Liver (tissue), 8 donors: ENCODE measurements at regions not wholly inside any gene's neighbourhood (a gene's known extent, or its start where the extent isn't known, plus 50 kb on each side); places are given as distances from the start of the nearest gene placed in this dataset.

Source experiments
- DNase-seq: peaks from one replicate; pipeline ENCODE4 v3.0.0-alpha.2; 2017; ENCODE audit warnings: low spot score
- H3K27ac ChIP-seq, 2 donors: one replicate each; pipeline ENCODE4 v1.7.0; 2013; ENCODE audit warnings: inconsistent platforms in 2 of 2, low read length in 2 of 2, control low read depth in 1 of 2, low read depth in 1 of 2, mild to moderate bottlenecking in 1 of 2
- H3K27me3 ChIP-seq, 4 donors: one replicate each; pipeline versions ENCODE4 v1.6.1 to v1.7.0; 2013; ENCODE audit warnings: low read length in 3 of 4, inconsistent platforms in 1 of 4, mild to moderate bottlenecking in 1 of 4, moderate library complexity in 1 of 4; ENCODE audit not compliant: control insufficient read depth in 4 of 4, insufficient read depth in 4 of 4
- H3K36me3 ChIP-seq, 4 donors: one replicate each; pipeline versions ENCODE4 v1.6.1 to v1.7.0; 2013; ENCODE audit warnings: low read length in 3 of 4, mild to moderate bottlenecking in 3 of 4, low read depth in 1 of 4, moderate library complexity in 1 of 4; ENCODE audit not compliant: control insufficient read depth in 4 of 4, insufficient read depth in 3 of 4
- H3K4me1 ChIP-seq, 4 donors: one replicate each; pipeline versions ENCODE4 v1.6.1 to v1.7.0; 2013; ENCODE audit warnings: low read length in 3 of 4, mild to moderate bottlenecking in 3 of 4, moderate library complexity in 1 of 4; ENCODE audit not compliant: control insufficient read depth in 4 of 4, insufficient read depth in 4 of 4
- H3K4me3 ChIP-seq, 3 donors: one replicate each; pipeline versions ENCODE4 v1.6.1 to v1.7.0; 2013; ENCODE audit warnings: low read length in 3 of 3, control low read depth in 1 of 3, low read depth in 1 of 3, mild to moderate bottlenecking in 1 of 3
- H3K9ac ChIP-seq, 2 donors: one replicate each; pipeline ENCODE4 v1.7.0; 2013; ENCODE audit warnings: low read length in 2 of 2, mild to moderate bottlenecking in 2 of 2, moderate library complexity in 2 of 2, control low read depth in 1 of 2, low read depth in 1 of 2
- H3K9me3 ChIP-seq, 4 donors: one replicate each; pipeline versions ENCODE4 v1.6.1 to v1.7.0; 2013; ENCODE audit warnings: low read length in 3 of 4; ENCODE audit not compliant: control insufficient read depth in 4 of 4
- EGR1 ChIP-seq, 2 donors: IDR thresholded peaks; 2 replicates each; pipeline ENCODE4 v1.6.1; 2016 to 2018; ENCODE audit warnings: antibody characterized with exemption in 2 of 2, low read depth in 2 of 2
- FOXA2 ChIP-seq: IDR thresholded peaks from 2 replicates; pipeline ENCODE4 v1.6.1; 2016; ENCODE audit warnings: antibody characterized with exemption
- GABPA ChIP-seq, 2 donors: IDR thresholded peaks in 1 of 2; conservative IDR thresholded peaks in 1 of 2; 2 replicates each; pipeline ENCODE4 v1.6.1; 2016; ENCODE audit warnings: antibody characterized with exemption in 2 of 2, mild to moderate bottlenecking in 1 of 2, moderate library complexity in 1 of 2
- HNF4A ChIP-seq, 2 donors: conservative IDR thresholded peaks; 2 replicates each; pipeline ENCODE4 v1.6.1; 2016; ENCODE audit warnings: antibody characterized with exemption in 2 of 2, mild to moderate bottlenecking in 2 of 2
- HNF4G ChIP-seq: IDR thresholded peaks from 2 replicates; pipeline ENCODE4 v1.6.1; 2016; ENCODE audit warnings: antibody characterized with exemption
- JUND ChIP-seq, 2 donors: IDR thresholded peaks; 2 replicates each; pipeline ENCODE4 v1.6.1; 2016; ENCODE audit warnings: antibody characterized with exemption in 2 of 2
- NR2F2 ChIP-seq: IDR thresholded peaks from 2 replicates; pipeline ENCODE4 v1.6.1; 2016; ENCODE audit warnings: antibody characterized with exemption
- RAD21 ChIP-seq, 2 donors: IDR thresholded peaks; 2 replicates each; pipeline ENCODE4 v1.6.1; 2016; ENCODE audit warnings: antibody characterized with exemption in 2 of 2, mild to moderate bottlenecking in 2 of 2
- REST ChIP-seq: IDR thresholded peaks from 2 replicates; pipeline ENCODE4 v1.6.1; 2016; ENCODE audit warnings: antibody characterized with exemption, mild to moderate bottlenecking
- RXRA ChIP-seq, 2 donors: IDR thresholded peaks; 2 replicates each; pipeline ENCODE4 v1.6.1; 2017 to 2018; ENCODE audit warnings: antibody characterized with exemption in 2 of 2, mild to moderate bottlenecking in 1 of 2
- SP1 ChIP-seq: IDR thresholded peaks from 2 replicates; pipeline ENCODE4 v1.6.1; 2018; ENCODE audit warnings: antibody characterized with exemption, mild to moderate bottlenecking
- TAF1 ChIP-seq: conservative IDR thresholded peaks from 2 replicates; pipeline ENCODE4 v1.6.1; 2016; ENCODE audit warnings: antibody characterized with exemption, mild to moderate bottlenecking
- YY1 ChIP-seq: IDR thresholded peaks from 2 replicates; pipeline ENCODE4 v1.6.1; 2016; ENCODE audit warnings: antibody characterized with exemption, mild to moderate bottlenecking
- WGBS: extraction: QIAGEN DNeasy Blood & Tissue Kit; methylation state at CpG from one replicate; pipeline ENCODE4 v1.1.7; 2013; 5-methylcytosine and 5-hydroxymethylcytosine counted together
- TF ChIP-seq, protein P1 (sequence below): IDR thresholded peaks from 2 replicates; pipeline ENCODE4 v1.6.1; 2016; ENCODE audit warnings: antibody characterized with exemption
- TF ChIP-seq, protein P2 (sequence below): fragments of 150-350 bp; IDR thresholded peaks from 2 replicates; pipeline ENCODE4 v1.5.1; 2017; ENCODE audit warnings: improper control_type of control experiment, low read depth, low read length; ENCODE audit not compliant: missing input control
- TF ChIP-seq, protein P3 (sequence below): IDR thresholded peaks from 2 replicates; pipeline ENCODE4 v1.6.1; 2016; ENCODE audit warnings: antibody characterized with exemption
- donor health status: healthy.
- donor health status: healthy.
- donor health status: healthy.
- donor health status: healthy.
- donor health status: healthy.

GRCh38 chr2:51322613-51323012, 290.7 kb upstream of the NRXN1 start:
- H3K9me3 ChIP-seq: no peaks in the 10 kb centered on the region
- no peak for TF ChIP-seq NR2F2
- TF ChIP-seq RXRA (IDR thresholded peaks at IDR 0.05): no peak
- TF ChIP-seq YY1: no peak
- TF ChIP-seq, protein P1, sequence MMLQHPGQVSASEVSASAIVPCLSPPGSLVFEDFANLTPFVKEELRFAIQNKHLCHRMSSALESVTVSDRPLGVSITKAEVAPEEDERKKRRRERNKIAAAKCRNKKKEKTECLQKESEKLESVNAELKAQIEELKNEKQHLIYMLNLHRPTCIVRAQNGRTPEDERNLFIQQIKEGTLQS: no peak
- no peak for TF ChIP-seq EGR1 (IDR thresholded peaks at IDR 0.05; ENCODE audit: low read depth in 2 of 2)
- TF ChIP-seq, protein P2, sequence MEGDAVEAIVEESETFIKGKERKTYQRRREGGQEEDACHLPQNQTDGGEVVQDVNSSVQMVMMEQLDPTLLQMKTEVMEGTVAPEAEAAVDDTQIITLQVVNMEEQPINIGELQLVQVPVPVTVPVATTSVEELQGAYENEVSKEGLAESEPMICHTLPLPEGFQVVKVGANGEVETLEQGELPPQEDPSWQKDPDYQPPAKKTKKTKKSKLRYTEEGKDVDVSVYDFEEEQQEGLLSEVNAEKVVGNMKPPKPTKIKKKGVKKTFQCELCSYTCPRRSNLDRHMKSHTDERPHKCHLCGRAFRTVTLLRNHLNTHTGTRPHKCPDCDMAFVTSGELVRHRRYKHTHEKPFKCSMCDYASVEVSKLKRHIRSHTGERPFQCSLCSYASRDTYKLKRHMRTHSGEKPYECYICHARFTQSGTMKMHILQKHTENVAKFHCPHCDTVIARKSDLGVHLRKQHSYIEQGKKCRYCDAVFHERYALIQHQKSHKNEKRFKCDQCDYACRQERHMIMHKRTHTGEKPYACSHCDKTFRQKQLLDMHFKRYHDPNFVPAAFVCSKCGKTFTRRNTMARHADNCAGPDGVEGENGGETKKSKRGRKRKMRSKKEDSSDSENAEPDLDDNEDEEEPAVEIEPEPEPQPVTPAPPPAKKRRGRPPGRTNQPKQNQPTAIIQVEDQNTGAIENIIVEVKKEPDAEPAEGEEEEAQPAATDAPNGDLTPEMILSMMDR: no peak
- TF ChIP-seq TAF1: no peak
- no peak for TF ChIP-seq GABPA (IDR thresholded peaks at IDR 0.05 in 1 of 2, conservative IDR thresholded peaks at IDR 0.05 in 1 of 2)
- TF ChIP-seq, protein P3, sequence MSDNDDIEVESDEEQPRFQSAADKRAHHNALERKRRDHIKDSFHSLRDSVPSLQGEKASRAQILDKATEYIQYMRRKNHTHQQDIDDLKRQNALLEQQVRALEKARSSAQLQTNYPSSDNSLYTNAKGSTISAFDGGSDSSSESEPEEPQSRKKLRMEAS: no peak
- no peak for TF ChIP-seq SP1
- no peak for TF ChIP-seq HNF4A (conservative IDR thresholded peaks at IDR 0.05)
- no peak for TF ChIP-seq FOXA2
- no peak for TF ChIP-seq JUND (IDR thresholded peaks at IDR 0.05)
- no peak for TF ChIP-seq REST
- TF ChIP-seq RAD21 (IDR thresholded peaks at IDR 0.05): no peak
- peaks cover 0 to 6% (median 0%) of the 10 kb centered on the region in 4 donors for H3K4me1 ChIP-seq
- no peak overlapping the region for H3K4me3 ChIP-seq
- H3K27me3 ChIP-seq: no peaks in the 10 kb centered on the region
- H3K36me3 ChIP-seq: no peaks in the 10 kb centered on the region
- no peak for DNase-seq
- H3K9ac ChIP-seq: no peak overlapping the region
- WGBS: 87% methylated on average over 1 of the region's 1 CpG
- H3K27ac ChIP-seq: no peak overlapping the region

DNA sequence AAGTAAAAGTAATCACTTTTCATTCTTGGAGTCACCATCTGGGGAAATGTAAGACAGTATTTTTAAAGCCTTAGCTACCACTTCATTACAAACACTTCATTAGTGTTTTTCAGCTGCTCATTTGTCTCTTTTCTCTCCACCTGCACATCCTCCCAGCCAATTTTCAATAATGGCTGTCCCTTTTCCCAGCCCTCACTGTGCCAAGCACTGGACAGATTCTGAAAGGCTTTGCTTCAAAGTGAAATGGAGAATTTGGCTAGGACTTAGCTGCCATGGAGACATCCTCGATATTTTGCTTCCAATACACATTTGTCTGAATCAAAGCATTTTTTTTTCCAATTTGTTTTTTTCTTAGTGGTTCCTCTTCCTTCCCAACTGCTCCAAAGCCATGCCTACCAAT, 272.4 kb upstream of the NRXN1 start:
- Histone ChIP-seq H3K27me3 (no peaks in the 10 kb centered on the region), H3K9me3 (no peaks in the 10 kb centered on the region), H3K4me3 (no peak overlapping the region), H3K36me3 (no peaks in the 10 kb centered on the region), H3K27ac (no peak overlapping the region), H3K9ac (no peak overlapping the region), H3K4me1 (no peaks in the 10 kb centered on the region)
- no peak for DNase-seq
- 75% methylated on average over 1 of the region's 1 CpG for WGBS
- TF ChIP-seq RAD21 (IDR thresholded peaks at IDR 0.05): no peak
- TF ChIP-seq YY1: no peak
- TF ChIP-seq NR2F2: no peak
- TF ChIP-seq, protein P1: no peak
- TF ChIP-seq HNF4G: no peak
